ENCODE measurements at regions not wholly inside any gene's neighbourhood (a gene's known extent, or its start where the extent isn't known, plus 50 kb on each side); places are given as distances from the start of the nearest gene placed in this dataset.

GRCh38 chr21:28749536-28749935 lies 243.1 kb downstream of the LTN1 start:
- no peak for DNase-seq

- no peak for DNase-seq
These were observed 245.2 kb downstream of the LTN1 start for GRCh38 chr21:28747464-28747863.

DNA sequence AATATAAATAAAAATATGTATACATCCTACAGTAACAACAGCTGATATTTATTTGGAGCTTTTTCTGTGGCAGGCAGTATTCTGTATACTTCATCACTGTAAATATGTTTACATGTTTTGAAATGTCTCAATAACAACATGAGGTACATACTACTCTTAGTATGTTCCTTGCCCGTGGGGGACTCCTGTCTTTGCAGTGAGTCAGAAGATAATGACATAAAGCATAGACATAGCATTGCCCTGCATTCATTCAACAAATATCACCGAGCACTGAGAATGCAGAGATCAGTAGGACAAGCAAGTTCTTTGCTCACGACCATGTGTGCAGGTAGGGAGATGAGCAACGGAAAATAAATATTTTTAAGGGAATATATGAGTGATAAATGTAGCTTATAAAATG lies 246.5 kb downstream of the LTN1 start:
- DNase-seq = no peak

- peak; percentile 77 for DNase-seq
These were observed 247.3 kb downstream of the LTN1 start for GRCh38 chr21:28745131-28746016.

DNA sequence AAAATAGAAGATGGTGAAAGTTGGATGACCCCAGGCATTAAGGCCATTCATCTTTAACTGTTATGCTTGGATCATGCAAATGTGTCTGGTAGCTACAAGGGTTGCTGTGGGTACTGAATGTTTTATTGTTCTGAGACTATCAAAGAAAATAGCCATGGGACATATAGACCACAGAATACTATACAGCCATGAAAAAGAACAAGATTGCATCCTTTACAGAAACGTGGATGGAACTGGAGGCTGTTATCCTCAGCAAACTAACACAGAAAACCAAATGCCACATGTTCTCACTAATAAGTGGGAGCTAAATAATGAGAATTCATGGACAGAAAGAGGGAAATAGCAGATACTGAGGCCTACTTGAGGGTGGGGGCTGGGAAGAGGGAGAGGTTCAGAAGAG lies 249.0 kb downstream of the LTN1 start:
- no peak for DNase-seq

- no peak for DNase-seq
These were observed 250.2 kb downstream of the LTN1 start for GRCh38 chr21:28742527-28742926.

DNA sequence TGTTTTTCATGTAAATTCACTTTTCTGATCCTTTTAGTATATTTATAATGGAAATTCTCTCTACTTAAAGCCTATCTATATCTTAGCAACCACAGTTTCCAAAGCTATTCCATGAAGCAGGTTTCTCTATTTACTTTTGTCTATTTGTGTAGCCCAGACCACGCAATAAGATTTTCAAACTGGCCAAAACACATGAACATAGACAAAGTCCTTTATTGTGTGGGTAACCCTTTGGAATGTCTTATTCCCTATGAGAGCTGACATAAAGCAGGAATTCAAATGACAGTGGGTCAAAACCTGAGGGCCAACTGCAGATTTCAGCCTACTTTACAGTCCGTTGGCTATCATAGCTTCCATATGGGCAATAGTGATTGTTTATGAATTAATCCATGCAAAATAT lies 252.6 kb downstream of the LTN1 start:
- no peak for DNase-seq

DNA sequence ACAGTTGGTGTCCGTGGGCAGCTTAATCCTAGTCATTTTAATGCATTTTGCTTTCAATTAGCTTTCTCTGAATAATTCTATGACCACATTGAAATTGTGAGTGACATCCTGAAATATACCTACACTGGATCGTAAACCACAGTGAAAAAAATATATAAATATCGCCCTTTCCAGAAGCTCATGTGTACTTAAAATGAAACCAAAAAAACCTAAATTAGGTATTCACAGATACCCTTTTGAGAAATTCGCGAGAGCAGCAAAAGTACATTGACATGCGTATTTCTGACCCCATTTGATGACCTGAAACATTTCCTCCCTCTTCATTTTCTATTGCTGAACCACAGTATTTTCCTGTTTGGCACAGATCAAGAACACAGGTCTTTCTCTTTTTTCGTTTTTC lies 253.8 kb downstream of the LTN1 start:
- DNase-seq = no peak

DNA sequence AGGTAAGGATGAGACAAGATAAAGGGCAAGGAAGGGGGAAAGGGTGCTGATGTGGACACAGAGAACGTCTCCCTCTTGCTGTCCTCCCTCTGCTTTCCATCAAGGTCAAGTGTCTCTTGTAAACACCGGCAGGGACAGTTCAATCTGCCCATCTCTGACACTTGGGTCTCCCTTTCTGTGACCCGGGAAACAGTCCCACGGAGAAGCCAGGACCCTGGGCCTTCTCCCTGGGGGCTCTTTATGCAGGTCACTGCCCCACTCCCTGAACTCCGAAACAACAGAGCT lies 254.3 kb downstream of the LTN1 start:
- DNase-seq = no peak

DNA sequence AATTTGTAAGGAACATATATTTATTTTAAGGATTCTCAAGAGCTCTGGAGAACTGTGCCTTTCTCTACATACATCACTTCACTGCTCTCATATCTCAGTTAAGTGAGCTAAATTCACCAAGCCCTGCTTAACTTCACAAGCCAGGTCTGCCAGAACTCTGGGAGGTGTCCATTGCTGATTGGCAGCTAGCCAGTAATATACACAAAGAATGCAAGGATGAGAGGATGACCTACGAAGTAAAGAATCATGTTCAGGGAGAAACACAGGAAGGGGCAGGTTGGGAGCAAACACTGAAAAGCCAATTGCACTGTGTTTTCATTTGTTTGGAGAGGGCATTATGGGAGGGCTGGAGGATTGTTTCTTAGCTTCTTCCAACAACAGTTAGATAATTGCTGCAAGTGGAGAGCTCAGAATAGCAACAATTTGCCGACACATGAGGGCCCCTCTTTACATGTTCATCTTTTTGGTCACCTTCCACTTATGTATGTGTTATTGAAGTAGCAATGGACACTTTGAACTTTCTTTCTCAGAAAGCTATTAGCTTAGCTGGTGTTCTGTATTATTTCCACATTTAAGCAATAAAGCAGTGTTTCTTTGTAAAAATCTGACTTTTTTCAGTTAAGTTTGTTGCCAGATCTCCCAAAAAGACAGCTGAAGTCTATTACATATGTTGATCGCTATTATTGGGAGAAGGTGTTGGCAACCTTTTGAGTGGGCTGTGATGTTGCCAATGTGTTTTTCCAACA lies 254.8 kb downstream of the LTN1 start:
- no peak for DNase-seq

DNA sequence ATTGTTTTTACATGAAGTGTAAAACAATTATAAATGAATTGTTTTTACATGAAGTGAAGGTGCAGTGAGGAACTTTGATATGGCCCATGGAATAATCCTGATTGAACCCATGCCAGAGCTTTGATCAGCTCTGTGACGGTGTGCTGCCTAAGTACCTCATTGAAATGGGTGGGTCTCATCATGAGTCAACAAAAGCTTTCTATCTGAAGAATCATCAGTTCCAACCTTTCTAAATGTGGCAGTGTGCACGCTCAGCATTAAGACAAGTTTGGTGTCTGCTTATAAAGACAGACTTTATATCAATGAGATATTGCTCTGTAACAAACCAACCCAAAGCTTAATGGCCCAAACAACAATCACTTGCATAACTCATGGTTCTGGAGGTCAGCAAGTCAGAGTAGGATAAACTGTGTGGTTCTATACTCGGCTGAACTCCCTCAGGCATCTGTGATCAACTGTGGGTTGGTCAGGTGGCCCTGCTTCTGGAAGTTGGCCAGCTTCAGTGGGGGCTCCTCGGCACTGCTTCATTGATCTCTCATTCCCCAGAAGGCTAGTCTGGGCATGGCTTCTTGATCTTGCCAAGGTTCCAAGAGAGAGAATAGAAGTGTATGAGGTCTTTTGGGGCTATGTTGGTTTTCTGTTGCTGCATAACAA lies 258.0 kb downstream of the LTN1 start:
- DNase-seq = no peak

- DNase-seq = no peak
These were observed 260.9 kb downstream of the LTN1 start for GRCh38 chr21:28731700-28732321.

DNA sequence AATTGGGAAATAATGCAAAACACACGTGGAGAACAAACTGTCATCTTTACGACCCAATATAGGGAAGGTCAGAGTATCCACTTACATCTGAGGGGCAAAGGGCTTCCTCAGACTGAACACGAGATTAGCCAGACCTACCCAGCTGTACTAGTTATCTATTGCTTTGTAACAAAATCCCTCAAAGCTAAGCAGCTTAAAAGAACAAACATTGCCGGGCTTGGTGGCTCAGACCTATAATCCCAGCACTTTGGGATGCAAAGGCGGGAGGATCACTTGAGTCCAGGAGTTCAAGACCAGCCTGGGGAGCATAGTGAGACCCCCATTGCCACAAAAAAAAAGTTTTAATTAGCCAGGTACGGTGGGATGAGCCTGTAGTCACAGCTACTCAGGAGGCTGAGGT lies 262.8 kb downstream of the LTN1 start:
- no peak for DNase-seq

DNA sequence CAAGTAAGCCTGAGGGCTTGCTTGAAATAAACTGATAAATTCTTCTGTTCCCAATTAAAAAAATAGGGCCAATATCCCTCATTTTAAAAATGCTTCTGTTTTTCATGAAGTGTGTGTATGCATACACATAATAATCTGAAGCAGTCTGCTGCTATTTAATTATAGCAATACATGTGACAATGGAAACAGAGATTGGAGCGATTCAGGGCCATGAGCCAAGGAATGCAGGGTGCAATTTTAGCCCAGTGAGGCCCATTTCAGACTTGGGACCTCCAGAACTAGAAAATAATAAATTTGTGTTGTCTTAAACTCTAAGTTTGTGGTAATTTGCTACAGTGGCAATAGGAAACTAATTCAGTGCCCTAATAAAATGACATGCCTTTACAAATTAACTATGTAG lies 264.9 kb downstream of the LTN1 start:
- DNase-seq = no peak

DNA sequence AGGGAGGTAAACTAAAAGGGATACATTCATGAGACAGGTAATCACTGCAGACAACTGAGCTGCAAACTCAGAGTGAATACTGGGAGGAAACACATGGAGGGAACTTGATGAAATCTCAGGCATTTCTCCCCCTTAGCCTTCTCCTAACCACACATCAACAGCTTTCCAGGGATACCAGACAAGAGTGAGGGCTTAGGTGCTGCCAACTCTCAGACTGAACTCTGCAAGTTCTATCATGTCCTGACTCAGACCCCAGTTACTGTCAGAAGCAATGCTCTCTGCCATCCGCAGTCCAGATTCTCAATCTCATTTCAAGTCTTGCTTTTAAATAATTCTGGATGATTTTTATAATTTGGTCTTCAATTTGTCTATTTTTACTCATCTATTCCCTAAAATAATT lies 267.3 kb downstream of the LTN1 start:
- no peak for DNase-seq

GRCh38 chr21:28723646-28724045 lies 269.0 kb downstream of the LTN1 start:
- no peak for DNase-seq

DNA sequence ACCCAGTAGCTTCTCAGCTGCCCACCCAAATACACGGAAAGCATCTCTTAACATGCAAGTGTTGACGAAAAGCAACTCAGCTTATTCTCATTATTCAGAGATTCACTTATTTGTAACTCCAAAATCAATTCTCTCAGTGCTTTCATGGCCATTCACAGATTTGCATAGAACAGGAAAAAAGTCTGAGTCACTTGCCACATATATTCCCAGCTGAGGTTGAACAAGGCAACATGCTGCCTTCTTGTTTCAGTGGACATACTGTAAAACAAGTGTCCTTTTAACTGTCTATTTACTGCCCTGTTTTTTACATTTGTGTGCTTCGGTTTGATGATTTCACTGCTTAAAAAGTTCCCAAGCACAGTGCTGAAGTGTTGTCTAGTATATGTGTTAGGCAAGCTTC lies 273.0 kb downstream of the LTN1 start:
- no peak for DNase-seq

DNA sequence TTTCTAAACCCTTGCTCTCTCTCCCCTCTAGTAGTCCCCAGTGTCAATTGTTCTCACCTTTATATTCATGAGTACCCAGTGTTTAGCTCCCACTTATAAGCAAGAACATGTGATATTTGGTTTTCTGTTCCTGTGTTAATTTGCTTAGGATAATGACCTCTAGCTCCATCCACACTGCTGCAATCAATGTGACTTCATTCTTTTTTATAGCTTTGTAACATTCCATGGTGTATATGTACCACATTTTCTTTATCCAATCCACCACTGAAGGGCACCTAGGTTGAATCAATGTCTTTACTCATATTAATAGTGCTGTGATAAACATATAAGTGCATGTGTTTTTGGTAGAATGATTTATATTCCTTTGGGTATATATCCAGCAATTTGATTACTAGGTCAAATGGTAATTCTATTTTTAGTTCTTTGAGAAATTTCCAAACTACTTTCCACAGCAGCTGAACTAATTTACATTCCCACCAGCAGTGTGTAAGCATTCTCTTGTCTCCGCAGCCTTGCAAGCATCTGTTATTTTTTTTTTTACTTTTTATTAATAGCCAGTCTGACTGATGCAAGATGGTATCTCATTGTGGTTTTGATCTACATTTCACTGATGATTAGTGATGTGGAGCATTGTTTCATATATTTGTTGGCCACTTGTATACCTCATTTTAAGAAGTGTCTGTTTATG lies 277.8 kb downstream of the LTN1 start:
- DNase-seq = no peak

DNA sequence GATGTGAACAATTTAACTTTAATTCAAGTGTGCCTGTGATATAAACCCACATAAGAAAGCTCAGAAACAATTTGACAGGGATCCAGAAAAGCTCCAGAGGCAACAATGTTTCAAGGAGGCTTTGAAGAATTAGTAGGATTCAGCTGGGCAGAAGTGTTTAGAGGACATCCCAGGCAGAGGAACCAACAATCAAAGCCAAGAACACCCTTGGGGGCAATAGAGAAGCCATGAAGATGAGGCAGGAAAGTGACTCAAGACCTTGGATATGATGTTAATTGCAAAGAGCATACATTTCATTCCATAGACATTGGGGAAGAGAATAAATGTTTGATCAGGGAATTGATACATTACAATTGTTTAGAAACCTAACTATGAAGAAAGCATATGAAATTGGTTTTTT lies 280.3 kb downstream of the LTN1 start:
- no peak for DNase-seq

DNA sequence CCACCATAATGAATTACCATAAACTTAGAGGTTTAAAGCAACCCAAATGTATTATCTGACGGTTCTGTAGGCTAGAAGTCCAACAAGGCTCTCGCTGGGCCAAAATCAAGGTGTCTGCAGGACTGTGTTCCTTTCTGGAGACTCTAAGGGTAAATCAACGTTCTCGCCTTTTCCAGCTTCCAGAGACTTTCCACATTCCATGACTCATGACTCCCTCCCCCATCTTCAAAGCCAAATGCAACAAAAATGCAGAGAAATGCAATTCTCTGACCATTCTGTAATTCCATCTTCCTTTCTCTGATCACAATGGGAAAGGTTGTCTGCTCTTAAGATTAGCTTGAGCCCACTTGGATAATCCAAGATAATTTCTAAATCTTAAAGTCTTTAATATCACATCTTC lies 287.1 kb downstream of the LTN1 start:
- DNase-seq = no peak

DNA sequence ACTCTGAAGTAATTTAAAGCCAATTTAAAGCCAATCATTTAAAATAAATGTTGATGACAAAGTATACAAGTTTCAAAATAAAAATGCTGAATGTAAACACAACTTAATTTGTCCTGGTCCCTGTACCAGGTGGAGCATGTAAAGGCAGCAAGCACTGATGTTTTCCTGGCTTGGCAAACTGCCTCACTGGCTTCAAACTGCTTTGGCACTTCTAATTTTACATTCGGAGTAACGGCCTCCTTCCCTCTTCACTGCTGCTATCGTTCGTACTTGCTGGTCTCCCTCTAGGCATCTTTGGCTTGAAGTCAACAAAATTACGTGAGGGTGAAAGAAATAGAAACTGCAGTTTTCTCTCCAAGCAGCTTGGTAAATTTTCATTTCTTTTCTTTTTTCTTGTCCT lies 287.9 kb downstream of the LTN1 start:
- DNase-seq = no peak

DNA sequence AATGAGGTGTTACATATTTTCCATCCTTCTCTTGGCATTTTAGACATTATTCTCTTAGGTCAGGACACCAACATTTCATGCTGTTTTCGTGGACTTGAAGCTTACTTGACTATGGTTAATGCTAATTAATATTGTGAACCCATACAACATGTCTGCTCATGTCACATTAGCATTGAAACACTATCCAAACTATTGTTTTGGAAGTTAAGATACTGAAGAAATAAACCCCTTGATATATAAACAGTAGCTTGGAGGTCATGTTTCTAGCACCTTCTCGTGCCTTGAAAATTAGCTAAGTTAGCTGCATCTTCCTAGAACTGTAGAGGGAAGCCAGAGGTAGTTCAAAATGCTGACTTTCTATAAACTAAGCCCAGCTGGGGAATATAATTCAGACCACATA lies 288.8 kb downstream of the LTN1 start:
- DNase-seq = no peak

Measured in stimulated activated CD4-positive, alpha-beta T cell treated with anti-CD3 and anti-CD28 coated beads, Interleukin-4, amount 100 ng/mL, for 24 hours (primary cell).